BE2C (cell line): ENCODE measurements at regions not wholly inside any gene's neighbourhood (a gene's known extent, or its start where the extent isn't known, plus 50 kb on each side); places are given as distances from the start of the nearest gene placed in this dataset.

ENCODE experiments used
- DNase-seq: peaks from one replicate; pipeline ENCODE4 v3.0.0-alpha.2; 2020
- H3K27me3 ChIP-seq: fragments of 250-450 bp; sonication (Bioruptor Pico); 2 replicates; pipeline ENCODE4 v1.5.1; 2020; ENCODE audit warnings: mild to moderate bottlenecking
- H3K36me3 ChIP-seq: fragments of 250-450 bp; sonication (Bioruptor Pico); 2 replicates; pipeline ENCODE4 v1.5.1; 2020; ENCODE audit warnings: mild to moderate bottlenecking
- H3K4me1 ChIP-seq: fragments of 250-450 bp; sonication (Bioruptor Pico); 2 replicates; pipeline ENCODE4 v1.5.1; 2020
- H3K4me3 ChIP-seq: 2 replicates; pipeline ENCODE4 v1.5.1; 2011; ENCODE audit warnings: low read depth, low read length
- H3K9me3 ChIP-seq: fragments of 250-450 bp; sonication (Bioruptor Pico); 2 replicates; pipeline ENCODE4 v1.5.1; 2020
- TF ChIP-seq, protein P1 (sequence below): IDR thresholded peaks from 2 replicates; pipeline ENCODE4 v1.5.1; 2012; ENCODE audit warnings: mild to moderate bottlenecking, low read depth, low read length

DNA sequence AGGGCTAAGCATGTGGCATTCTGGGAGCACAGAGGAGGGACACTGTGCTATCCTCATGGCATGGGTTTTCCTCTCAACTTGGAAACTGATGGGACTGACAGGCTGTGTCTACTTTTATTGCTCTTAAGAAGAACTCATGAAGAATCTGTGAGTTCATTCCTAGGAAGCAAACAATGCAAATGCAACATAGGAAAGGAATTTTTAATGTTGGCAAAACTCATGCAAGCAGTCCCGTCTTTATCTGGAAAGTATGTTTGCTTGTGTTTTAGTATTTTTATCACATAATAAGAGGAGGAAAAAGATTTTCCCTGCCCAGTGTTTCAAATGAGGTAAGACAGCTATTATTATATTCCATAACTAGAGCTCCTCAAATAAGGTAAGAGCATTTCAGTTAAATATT, 89.7 kb downstream of the TRIM42 start:
- Histone ChIP-seq H3K4me3 (no peak overlapping the region), H3K27me3 (peaks cover 27% of the 10 kb centered on the region), H3K4me1 (no peaks in the 10 kb centered on the region), H3K9me3 (no peaks in the 10 kb centered on the region), H3K36me3 (no peaks in the 10 kb centered on the region)
- TF ChIP-seq, protein P1, sequence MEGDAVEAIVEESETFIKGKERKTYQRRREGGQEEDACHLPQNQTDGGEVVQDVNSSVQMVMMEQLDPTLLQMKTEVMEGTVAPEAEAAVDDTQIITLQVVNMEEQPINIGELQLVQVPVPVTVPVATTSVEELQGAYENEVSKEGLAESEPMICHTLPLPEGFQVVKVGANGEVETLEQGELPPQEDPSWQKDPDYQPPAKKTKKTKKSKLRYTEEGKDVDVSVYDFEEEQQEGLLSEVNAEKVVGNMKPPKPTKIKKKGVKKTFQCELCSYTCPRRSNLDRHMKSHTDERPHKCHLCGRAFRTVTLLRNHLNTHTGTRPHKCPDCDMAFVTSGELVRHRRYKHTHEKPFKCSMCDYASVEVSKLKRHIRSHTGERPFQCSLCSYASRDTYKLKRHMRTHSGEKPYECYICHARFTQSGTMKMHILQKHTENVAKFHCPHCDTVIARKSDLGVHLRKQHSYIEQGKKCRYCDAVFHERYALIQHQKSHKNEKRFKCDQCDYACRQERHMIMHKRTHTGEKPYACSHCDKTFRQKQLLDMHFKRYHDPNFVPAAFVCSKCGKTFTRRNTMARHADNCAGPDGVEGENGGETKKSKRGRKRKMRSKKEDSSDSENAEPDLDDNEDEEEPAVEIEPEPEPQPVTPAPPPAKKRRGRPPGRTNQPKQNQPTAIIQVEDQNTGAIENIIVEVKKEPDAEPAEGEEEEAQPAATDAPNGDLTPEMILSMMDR: no peak
- no peak for DNase-seq

GRCh38 chr3:140768941-140769340, 91.1 kb downstream of the TRIM42 start:
- H3K27me3 ChIP-seq: peaks cover 24% of the 10 kb centered on the region
- H3K9me3 ChIP-seq: no peaks in the 10 kb centered on the region
- no peak overlapping the region for H3K4me3 ChIP-seq
- DNase-seq: no peak
- H3K4me1 ChIP-seq: no peaks in the 10 kb centered on the region
- no peaks in the 10 kb centered on the region for H3K36me3 ChIP-seq
- TF ChIP-seq, protein P1: no peak

DNA sequence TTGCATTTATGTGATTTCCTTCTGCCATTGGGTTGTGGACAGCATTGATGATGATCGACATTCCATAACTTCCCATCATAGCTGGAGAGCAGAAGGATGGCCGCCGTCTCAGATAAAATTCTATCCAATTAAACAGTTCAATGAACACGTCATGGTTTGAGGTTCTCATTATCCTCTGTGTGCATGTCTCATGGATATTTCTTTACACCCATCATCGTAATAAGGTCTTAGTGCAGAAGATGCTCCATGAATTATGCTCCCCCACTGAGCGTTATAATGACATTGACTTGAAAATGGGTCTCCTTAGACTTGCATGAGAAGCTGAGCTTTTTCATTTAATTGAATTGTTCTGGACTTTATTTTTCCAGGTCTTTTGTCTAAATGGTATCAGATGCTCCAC, 92.1 kb downstream of the TRIM42 start:
- Histone ChIP-seq H3K4me3 (no peak overlapping the region), H3K9me3 (no peaks in the 10 kb centered on the region), H3K36me3 (no peaks in the 10 kb centered on the region), H3K4me1 (no peaks in the 10 kb centered on the region), H3K27me3 (peaks cover 19% of the 10 kb centered on the region)
- TF ChIP-seq, protein P1: no peak
- no peak for DNase-seq

GRCh38 chr3:140770977-140771667, 93.3 kb downstream of the TRIM42 start:
- DNase-seq: no peak

GRCh38 chr3:140777631-140778233, 99.9 kb downstream of the TRIM42 start:
- no peaks in the 10 kb centered on the region for H3K27me3 ChIP-seq
- no peak overlapping the region for H3K4me3 ChIP-seq
- TF ChIP-seq, protein P1: no peak
- H3K36me3 ChIP-seq: no peaks in the 10 kb centered on the region
- DNase-seq: no peak
- no peaks in the 10 kb centered on the region for H3K4me1 ChIP-seq
- no peaks in the 10 kb centered on the region for H3K9me3 ChIP-seq

More at GRCh38 chr3:140770977-140771667, 93.3 kb downstream of the TRIM42 start:
- Histone ChIP-seq H3K9me3 (no peaks in the 10 kb centered on the region), H3K36me3 (no peaks in the 10 kb centered on the region), H3K27me3 (peaks cover 19% of the 10 kb centered on the region), H3K4me3 (no peak overlapping the region), H3K4me1 (no peaks in the 10 kb centered on the region)
- TF ChIP-seq, protein P1: no peak

DNA sequence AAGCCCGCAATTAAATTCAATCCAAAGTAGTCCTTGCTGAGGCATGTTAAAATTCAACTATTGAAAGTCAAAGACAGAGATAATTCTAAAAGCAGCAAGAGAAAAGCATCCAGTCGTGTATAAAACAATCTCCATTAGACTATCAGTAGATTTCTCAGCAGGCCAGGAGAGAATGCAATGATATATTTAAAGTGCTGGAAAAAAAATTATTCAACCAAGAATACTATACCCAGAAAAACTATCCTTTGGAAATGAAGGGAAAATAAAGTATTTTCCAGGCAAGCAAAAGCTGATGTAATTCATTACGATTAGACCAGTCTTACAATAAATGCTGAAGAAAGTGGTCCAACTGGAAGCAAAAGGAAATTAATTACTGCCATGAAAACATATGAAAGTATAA, 113.5 kb downstream of the TRIM42 start:
- TF ChIP-seq, protein P1: no peak
- Histone ChIP-seq H3K4me1 (no peaks in the 10 kb centered on the region), H3K9me3 (no peaks in the 10 kb centered on the region), H3K27me3 (peaks cover 6% of the 10 kb centered on the region; the same call in 1 of the 2 replicates), H3K4me3 (no peak overlapping the region), H3K36me3 (no peaks in the 10 kb centered on the region)
- DNase-seq: no peak
